ENCODE measurements at regions not wholly inside any gene's neighbourhood (a gene's known extent, or its start where the extent isn't known, plus 50 kb on each side); places are given as distances from the start of the nearest gene placed in this dataset.

DNA sequence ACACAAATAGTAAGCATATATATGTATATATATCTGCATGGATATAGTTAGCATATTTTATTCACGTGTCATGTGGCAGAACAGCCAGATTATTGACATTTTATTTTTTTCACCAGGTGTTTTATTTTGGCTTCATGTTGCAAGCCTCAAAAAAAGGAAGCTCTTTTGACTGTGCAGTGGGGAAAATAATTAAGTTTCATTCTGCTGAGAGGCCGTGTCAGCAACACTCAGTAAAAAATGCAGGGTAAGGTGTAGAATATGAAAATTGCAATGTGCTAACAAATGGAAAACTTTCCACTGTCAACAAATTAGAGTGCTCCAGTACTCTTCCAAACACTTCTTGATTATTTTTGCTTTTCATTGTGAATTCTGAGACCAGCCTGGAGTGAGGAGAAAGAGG, 511.5 kb downstream of the GLUD2 start:
- no peaks in the 10 kb centered on the region for H4K20me1 ChIP-seq (ENCODE audit: control insufficient read depth, insufficient read depth)
- no TSS peak for BruUV-seq (replicated peaks)

DNA sequence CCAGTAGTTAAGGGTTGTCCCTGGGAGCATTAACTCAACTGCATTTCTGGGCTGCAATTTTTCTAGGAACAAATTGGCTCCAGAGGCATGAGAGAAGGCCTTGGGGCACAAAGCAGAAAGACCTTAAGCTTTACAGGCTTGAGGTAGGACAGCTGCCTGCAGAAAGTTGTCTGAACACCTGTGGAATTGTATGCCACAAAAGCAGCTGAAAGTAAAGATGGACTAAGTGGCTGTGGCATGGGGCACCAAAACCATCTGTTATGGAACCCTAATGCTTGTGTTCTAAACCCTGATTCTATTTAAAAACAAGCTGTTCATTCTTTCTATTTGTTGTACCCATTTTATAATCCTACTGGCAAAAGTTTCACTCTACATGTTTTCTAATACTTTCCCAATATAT, 515.2 kb downstream of the GLUD2 start:
- FAIRE-seq: no peak
- intact Hi-C loops (cut with micrococcal nuclease; ENCODE audit: unreplicated experiment) (no loop called here), in situ Hi-C loops (cut with MboI) (no loop called here)
- BruUV-seq (replicated peaks): no TSS peak
- Histone ChIP-seq H2AFZ (ENCODE audit: control insufficient read depth, low read depth, low read length) (no peak overlapping the region), H3K4me3 (no peak overlapping the region), H4K20me1 (ENCODE audit: control insufficient read depth, insufficient read depth) (no peaks in the 10 kb centered on the region), H3K9me3 (replicated peaks; ENCODE audit: control insufficient read depth, insufficient read depth, low read length) (no peaks in the 10 kb centered on the region), H3K27me3 (replicated peaks in 1 of 2; ENCODE audit: control insufficient read depth in 2 of 2, insufficient read depth in 2 of 2, low read length in 1 of 2) (no peaks in the 10 kb centered on the region), H3K9ac (ENCODE audit: control insufficient read depth, insufficient read depth, low read length) (no peak overlapping the region), H3K27ac (ENCODE audit: control insufficient read depth, insufficient read depth) (no peak overlapping the region), H3K4me1 (ENCODE audit: control insufficient read depth, insufficient read depth, low read length) (no peaks in the 10 kb centered on the region), H3K4me2 (ENCODE audit: control insufficient read depth, insufficient read depth) (no peak overlapping the region), H3K79me2 (ENCODE audit: control insufficient read depth, insufficient read depth, low read length) (no peaks in the 10 kb centered on the region), H3K36me3 (ENCODE audit: control insufficient read depth in 2 of 2, insufficient read depth in 2 of 2, low read length in 1 of 2) (no peaks in the 10 kb centered on the region)
- no peak for ATAC-seq
- POLR2A ChIA-PET: no interaction called here
- RAD21 ChIA-PET (ENCODE audit: unreplicated experiment): no interaction called here
- SMC1A ChIA-PET (ENCODE audit: uncharacterized antibody, unreplicated experiment): no interaction called here
- CTCF ChIA-PET: interaction anchor here (1.0 to 1.1 kb wide), 2 partner anchors 9 to 17 kb away, joined by 3 read pairs; no protein-coding TSS in a partner anchor
- DNase-seq (ENCODE audit: low read depth, low spot score): no peak
- TF ChIP-seq ZBED1 (IDR thresholded peaks at IDR 0.05; ENCODE audit: borderline replicate concordance) (no peak), TCF3 (IDR thresholded peaks at IDR 0.05; ENCODE audit: borderline replicate concordance, insufficient read depth, low read depth, low read length) (no peak), NFYA (IDR thresholded peaks at IDR 0.05; ENCODE audit: borderline replicate concordance, low read depth, low read length) (no peak), CBX5 (IDR thresholded peaks at IDR 0.05; ENCODE audit: low read depth) (no peak), MXI1 (IDR thresholded peaks at IDR 0.05; ENCODE audit: low read depth, low read length) (no peak), ZNF384 (IDR thresholded peaks at IDR 0.05; ENCODE audit: borderline replicate concordance, low read depth, low read length) (no peak), KDM1A (IDR thresholded peaks at IDR 0.05; ENCODE audit: borderline replicate concordance) (no peak), POLR2A (IDR thresholded peaks at IDR 0.05; ENCODE audit: low read depth, low read length) (no peak), CHD4 (IDR thresholded peaks at IDR 0.05) (no peak), ATF7 (IDR thresholded peaks at IDR 0.05; ENCODE audit: low read depth) (no peak), LARP7 (IDR thresholded peaks at IDR 0.05) (no peak), NR2F1 (conservative IDR thresholded peaks at IDR 0.05) (no peak)
- TF ChIP-seq, protein P1, sequence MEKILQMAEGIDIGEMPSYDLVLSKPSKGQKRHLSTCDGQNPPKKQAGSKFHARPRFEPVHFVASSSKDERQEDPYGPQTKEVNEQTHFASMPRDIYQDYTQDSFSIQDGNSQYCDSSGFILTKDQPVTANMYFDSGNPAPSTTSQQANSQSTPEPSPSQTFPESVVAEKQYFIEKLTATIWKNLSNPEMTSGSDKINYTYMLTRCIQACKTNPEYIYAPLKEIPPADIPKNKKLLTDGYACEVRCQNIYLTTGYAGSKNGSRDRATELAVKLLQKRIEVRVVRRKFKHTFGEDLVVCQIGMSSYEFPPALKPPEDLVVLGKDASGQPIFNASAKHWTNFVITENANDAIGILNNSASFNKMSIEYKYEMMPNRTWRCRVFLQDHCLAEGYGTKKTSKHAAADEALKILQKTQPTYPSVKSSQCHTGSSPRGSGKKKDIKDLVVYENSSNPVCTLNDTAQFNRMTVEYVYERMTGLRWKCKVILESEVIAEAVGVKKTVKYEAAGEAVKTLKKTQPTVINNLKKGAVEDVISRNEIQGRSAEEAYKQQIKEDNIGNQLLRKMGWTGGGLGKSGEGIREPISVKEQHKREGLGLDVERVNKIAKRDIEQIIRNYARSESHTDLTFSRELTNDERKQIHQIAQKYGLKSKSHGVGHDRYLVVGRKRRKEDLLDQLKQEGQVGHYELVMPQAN (conservative IDR thresholded peaks at IDR 0.05): no peak
- TF ChIP-seq, protein P2, sequence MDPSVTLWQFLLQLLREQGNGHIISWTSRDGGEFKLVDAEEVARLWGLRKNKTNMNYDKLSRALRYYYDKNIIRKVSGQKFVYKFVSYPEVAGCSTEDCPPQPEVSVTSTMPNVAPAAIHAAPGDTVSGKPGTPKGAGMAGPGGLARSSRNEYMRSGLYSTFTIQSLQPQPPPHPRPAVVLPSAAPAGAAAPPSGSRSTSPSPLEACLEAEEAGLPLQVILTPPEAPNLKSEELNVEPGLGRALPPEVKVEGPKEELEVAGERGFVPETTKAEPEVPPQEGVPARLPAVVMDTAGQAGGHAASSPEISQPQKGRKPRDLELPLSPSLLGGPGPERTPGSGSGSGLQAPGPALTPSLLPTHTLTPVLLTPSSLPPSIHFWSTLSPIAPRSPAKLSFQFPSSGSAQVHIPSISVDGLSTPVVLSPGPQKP (IDR thresholded peaks at IDR 0.05; ENCODE audit: low read depth, low read length): no peak

More for the DNA sequence above, 511.5 kb downstream of the GLUD2 start:
- CTCF ChIA-PET: interaction anchor here (0.8 to 1.4 kb wide), 2 partner anchors 12 to 250 kb away, joined by 3 read pairs; no protein-coding TSS in a partner anchor
- in situ Hi-C loops (cut with MboI) (no loop called here), intact Hi-C loops (cut with micrococcal nuclease; ENCODE audit: unreplicated experiment) (no loop called here)
- WGBS (ENCODE audit: insufficient coverage, insufficient replicate concordance, low lambda C conversion rate, missing lambda C conversion rate): 0% methylated on average over 2 of the region's 2 CpGs
- POLR2A ChIA-PET: no interaction called here
- no peak for DNase-seq (ENCODE audit: low read depth, low spot score)
- TF ChIP-seq PML (IDR thresholded peaks at IDR 0.05; ENCODE audit: low read length) (no peak), NR2C1 (IDR thresholded peaks at IDR 0.05) (no peak), PAX5 (IDR thresholded peaks at IDR 0.05; ENCODE audit: borderline replicate concordance, low read depth, low read length) (no peak)
- TF ChIP-seq, protein P3, sequence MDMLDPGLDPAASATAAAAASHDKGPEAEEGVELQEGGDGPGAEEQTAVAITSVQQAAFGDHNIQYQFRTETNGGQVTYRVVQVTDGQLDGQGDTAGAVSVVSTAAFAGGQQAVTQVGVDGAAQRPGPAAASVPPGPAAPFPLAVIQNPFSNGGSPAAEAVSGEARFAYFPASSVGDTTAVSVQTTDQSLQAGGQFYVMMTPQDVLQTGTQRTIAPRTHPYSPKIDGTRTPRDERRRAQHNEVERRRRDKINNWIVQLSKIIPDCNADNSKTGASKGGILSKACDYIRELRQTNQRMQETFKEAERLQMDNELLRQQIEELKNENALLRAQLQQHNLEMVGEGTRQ (IDR thresholded peaks at IDR 0.05; ENCODE audit: borderline replicate concordance, low read depth, low read length): no peak
- H3K4me2 ChIP-seq (ENCODE audit: control insufficient read depth, insufficient read depth): no peak overlapping the region
- RAD21 ChIA-PET (ENCODE audit: unreplicated experiment): no interaction called here
- H3K4me1 ChIP-seq (ENCODE audit: control insufficient read depth, insufficient read depth, low read length): no peaks in the 10 kb centered on the region
- H3K9ac ChIP-seq (ENCODE audit: control insufficient read depth, insufficient read depth, low read length): no peak overlapping the region
- ATAC-seq: no peak
- H3K9me3 ChIP-seq (replicated peaks; ENCODE audit: control insufficient read depth, insufficient read depth, low read length): no peaks in the 10 kb centered on the region
- FAIRE-seq: no peak
- H3K36me3 ChIP-seq (ENCODE audit: control insufficient read depth in 2 of 2, insufficient read depth in 2 of 2, low read length in 1 of 2): no peaks in the 10 kb centered on the region
- H2AFZ ChIP-seq (ENCODE audit: control insufficient read depth, low read depth, low read length): no peak overlapping the region
- H3K79me2 ChIP-seq (ENCODE audit: control insufficient read depth, insufficient read depth, low read length): no peaks in the 10 kb centered on the region
- no peaks in the 10 kb centered on the region for H3K27me3 ChIP-seq (replicated peaks in 1 of 2; ENCODE audit: control insufficient read depth in 2 of 2, insufficient read depth in 2 of 2, low read length in 1 of 2)
- SMC1A ChIA-PET (ENCODE audit: uncharacterized antibody, unreplicated experiment): interaction anchor here (1.4 to 2.2 kb wide), 2 partner anchors 236 to 769 kb away, joined by 6 read pairs; no protein-coding TSS in a partner anchor
- no peak overlapping the region for H3K4me3 ChIP-seq
- H3K27ac ChIP-seq (ENCODE audit: control insufficient read depth, insufficient read depth): no peak overlapping the region

Data from GM12878 (cell line).